Stimulated activated CD8-positive, alpha-beta memory T cell treated with anti-CD3 and anti-CD28 coated beads, Interleukin-4, amount 100 ng/mL, for 24 hours (primary cell): ENCODE measurements at regions not wholly inside any gene's neighbourhood (a gene's known extent, or its start where the extent isn't known, plus 50 kb on each side); places are given as distances from the start of the nearest gene placed in this dataset.
"Not testable (repeated sequence)": the region's sequence is repeated elsewhere in the genome, so short reads cannot be mapped to it uniquely, and the experiment has no call there.

Experiments
- DNase-seq: peaks from one replicate; pipeline ENCODE4 v3.0.0-alpha.2; 2020; ENCODE audit warnings: low read depth

DNA sequence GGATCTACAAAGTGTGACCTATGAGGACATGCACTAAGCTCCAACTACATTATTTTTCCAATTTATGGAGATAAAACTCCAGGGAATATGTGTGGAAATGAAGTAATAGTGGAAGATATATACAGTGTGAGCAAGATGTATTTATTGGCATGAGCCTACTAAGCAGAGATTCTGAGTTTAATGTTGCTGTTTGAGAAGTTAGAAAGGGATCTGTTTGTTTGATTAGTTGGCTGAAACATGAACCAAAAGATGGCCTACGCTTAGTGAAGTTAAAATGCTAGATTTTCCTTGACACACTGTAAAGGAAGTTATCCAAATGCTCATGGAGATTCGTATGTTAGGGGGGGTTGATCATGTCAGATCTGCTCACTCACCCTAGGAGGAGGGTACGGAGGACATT is 621.7 kb downstream of the TMEM182 start:
- no peak for DNase-seq

DNA sequence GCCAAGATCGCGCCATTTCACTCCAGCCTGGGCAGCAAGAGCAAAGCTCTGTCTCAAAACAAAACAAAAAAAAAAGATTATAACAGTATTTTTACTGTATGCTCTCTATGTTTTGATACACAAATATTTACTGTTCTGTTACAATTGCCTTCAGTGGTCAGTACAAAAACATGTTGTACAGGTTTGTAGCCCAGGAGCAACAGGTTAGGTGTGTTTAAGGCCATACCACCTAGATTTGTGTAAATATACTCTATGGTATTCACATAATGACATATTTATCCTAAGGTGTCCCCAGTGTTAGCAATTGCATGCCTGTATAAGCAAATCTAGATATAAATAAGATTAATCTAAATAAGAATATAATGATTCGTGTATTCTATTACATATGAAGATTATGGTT is 625.0 kb downstream of the TMEM182 start:
- no peak for DNase-seq

DNA sequence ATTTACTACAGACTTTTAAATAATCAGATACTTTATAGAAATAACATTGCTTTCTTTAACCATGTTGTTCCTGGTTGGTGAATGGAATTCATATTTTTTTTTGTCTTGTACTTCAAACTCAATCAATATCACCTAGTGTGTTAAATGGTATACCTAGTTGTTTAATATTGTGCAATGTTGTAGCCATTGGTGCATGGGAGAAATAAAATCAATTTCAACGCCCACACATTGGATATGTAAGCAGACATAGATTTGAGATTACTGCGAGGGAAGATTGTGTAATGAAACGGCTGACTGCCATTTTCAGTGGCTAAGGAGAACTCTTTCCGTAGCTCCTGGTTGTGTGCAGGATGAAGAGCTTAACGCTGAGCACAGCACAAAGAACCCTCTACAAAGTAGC is 626.1 kb downstream of the TMEM182 start:
- DNase-seq, result no peak

DNA sequence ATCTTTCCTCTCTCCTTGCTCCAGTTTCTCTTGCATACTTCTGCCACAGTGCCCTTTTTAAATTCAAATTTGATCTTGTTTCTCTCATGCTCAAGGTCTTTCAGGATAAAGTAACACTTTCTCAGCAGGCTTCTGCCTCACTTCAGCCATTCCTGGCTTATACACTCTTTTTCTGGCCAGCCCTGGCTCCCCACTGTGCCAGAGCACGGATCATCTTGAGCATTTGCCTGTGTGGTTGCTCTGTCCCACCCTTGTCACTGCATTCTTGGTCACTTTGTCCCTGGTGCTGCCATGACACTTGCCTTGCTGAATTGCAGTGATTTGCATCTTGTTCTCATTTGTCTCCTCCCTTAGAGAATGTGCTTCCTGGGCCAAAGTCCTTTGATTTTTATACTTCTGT is 634.3 kb downstream of the TMEM182 start:
- no peak for DNase-seq

DNA sequence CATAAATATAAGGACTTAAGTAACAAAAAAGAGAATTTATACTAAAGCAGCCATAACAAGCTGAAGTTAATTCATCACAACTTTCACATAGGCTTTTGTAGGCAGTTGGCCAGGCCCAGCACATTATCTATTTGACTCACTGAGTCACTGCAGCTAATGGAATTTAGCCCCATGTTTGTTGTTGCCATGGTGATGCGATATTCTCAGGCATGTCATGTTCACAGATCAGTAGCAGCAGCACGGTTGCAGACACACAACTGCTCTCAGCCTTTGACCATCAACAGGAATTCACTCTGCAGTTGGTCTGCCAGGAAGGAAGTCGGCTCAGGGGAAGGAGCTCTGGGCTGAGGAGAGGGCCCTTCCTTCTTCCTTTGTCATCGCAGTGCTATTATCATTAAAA is 639.8 kb downstream of the TMEM182 start:
- DNase-seq, result no peak

GRCh38 chr2:103402336-103402735 is 640.5 kb downstream of the TMEM182 start:
- no peak for DNase-seq

DNA sequence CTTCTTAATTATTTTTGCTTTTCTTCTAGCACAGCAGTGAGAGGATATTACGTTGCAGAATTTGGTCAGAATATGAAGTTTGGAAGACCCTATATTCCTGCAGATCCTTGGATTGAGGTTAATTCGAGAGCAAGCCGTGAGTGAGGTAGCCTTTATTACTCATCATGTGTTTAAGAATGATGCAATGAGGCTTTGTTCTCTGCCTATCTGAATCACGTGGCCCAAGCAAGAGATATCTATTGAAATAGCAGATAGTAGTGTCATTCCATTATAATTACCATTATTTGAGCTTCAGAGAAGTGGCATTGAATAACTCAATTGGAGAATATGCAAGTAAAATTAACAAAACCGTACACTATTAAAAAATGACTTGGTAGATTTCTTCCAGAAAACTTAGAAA is 641.1 kb downstream of the TMEM182 start:
- DNase-seq, result no peak

DNA sequence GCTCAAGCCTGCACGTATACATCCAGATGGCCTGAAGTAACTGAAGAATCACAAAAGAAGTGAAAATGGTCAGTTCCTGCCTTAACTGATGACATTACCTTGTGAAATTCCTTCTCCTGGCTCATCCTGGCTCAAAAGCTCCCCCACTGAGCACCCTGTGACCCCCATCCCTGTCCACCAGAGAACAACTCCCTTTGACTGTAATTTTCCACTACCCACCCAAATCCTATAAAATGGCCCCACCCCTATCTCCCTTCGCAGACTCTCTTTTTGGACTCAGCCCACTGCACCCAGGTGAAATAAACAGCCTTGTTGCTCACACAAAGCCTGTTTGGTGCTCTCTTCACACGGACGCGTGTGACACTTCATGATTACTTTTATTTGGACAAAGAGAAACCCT is 641.6 kb downstream of the TMEM182 start:
- not testable (repeated sequence) for DNase-seq

DNA sequence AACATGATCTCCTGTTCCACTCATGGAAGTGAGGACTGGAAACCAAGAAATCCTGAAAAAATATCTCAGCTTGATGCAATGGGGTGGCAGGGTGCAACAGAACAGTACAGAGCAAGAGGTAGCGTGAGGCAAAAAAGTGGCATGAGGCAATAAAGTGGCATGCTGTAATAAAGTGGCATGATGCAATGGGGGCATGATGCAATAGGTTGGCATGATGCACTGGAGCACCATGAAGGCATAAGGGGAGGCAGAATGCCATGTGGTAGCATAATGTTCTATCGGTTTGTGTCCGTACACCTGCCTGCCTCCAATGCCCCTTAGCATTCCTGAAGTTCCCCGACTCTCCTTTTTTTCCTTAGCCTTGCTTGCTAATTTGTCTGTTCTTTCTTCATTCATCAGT is 648.4 kb downstream of the TMEM182 start:
- no peak for DNase-seq

GRCh38 chr2:103419506-103419905 is 657.7 kb downstream of the TMEM182 start:
- no peak for DNase-seq

DNA sequence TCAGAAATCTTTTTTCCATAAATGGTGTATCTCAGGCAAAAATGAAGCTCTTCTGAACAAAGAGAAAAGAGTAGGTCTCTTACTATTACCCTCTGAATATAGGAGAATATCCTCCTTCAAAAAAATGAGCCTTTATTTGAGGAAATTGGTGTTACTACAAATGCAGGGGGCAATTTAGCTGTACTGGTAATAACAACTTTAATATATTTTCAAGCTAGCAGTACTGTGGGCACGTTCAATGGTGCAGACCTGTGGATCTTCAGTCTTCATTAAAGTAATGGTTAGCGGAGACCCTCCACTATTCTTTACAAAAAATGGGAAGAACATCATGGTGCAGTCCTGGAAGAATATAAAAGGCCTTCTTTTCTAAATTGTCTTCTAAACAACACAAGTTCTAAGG is 661.3 kb downstream of the TMEM182 start:
- no peak for DNase-seq

- DNase-seq, result no peak
These were observed 665.7 kb downstream of the TMEM182 start for GRCh38 chr2:103427567-103427966.

GRCh38 chr2:103430191-103430590 is 668.4 kb downstream of the TMEM182 start:
- no peak for DNase-seq

DNA sequence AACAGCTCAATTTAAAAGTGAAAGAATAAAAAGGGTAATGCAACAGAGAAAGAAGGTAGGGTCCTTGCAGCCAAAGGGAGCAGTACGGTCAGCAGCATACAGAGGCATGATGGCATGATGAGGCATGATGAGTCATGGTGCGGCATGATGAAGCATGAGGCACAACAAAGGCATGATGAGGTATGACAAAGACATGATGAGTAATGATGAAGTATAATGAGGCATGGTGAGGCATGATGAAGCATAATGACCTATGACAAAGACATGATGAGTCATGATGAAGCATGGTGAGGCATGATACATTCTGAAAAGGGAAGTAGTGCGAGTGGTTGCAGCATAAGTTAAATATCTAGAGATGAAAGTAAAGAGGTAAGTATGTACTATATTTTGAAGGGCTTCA is 673.2 kb downstream of the TMEM182 start:
- DNase-seq, result no peak

GRCh38 chr2:103437161-103437560 is 675.3 kb downstream of the TMEM182 start:
- DNase-seq, result no peak

DNA sequence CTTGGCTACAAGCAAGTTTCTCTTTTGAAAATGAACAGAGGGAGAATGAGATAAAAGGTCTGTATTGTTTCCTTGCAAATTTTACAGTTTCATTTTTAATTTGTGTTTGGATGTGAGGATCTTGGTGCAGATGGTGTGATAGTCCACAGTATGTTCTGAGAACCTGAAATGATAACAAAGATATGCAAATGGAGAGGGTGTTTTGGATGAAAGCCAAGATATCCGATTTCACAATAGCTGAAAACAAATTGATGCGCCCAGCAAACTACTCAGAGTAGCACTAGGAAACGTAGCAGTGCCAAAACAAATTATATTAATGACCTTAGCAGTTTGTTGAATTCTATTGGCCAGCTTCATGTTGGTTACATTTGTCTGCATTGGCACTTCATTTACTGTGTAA is 683.5 kb downstream of the TMEM182 start:
- DNase-seq, result no peak

- DNase-seq, result no peak
These were observed 686.7 kb downstream of the TMEM182 start for GRCh38 chr2:103448495-103448894.

- DNase-seq, result no peak
These were observed 689.5 kb downstream of the TMEM182 start for GRCh38 chr2:103451283-103451682.

- DNase-seq, result no peak
These were observed 697.5 kb downstream of the TMEM182 start for GRCh38 chr2:103459283-103459682.

GRCh38 chr2:103462101-103462500 is 700.3 kb downstream of the TMEM182 start:
- no peak for DNase-seq

- DNase-seq, result no peak
These were observed 700.9 kb downstream of the TMEM182 start for GRCh38 chr2:103462712-103463111.

- DNase-seq, result no peak
These were observed 703.0 kb downstream of the TMEM182 start for GRCh38 chr2:103464831-103465230.

- DNase-seq, result no peak
These were observed 708.0 kb downstream of the TMEM182 start for GRCh38 chr2:103469800-103470199.

DNA sequence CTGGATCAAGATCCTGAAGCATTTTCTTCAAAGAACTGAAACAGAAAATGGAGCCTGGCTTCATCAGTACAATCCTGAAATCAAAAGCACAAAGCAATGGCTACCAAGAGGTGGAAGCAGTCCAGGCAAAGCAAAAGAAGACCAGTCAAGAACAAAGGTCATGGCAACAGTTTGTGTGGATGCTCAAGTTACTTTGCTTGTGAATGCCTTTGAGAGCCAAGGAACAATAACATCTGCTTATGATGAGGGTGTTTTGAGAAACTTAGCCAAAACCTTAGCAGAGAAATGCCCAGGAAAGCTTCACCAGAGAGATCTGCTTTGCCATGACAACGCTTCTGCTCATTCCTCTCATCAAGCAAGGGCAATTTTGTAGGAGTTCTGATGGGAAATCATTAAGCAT is 723.1 kb downstream of the TMEM182 start:
- DNase-seq, result no peak

- no peak for DNase-seq
These were observed 735.0 kb downstream of the TMEM182 start for GRCh38 chr2:103496850-103497249.
